ENCODE measurements at regions not wholly inside any gene's neighbourhood (a gene's known extent, or its start where the extent isn't known, plus 50 kb on each side); places are given as distances from the start of the nearest gene placed in this dataset.
"Not testable (repeated sequence)": the region's sequence is repeated elsewhere in the genome, so short reads cannot be mapped to it uniquely, and the experiment has no call there.

GRCh38 chr4:18602610-18603009 is 581.1 kb upstream of the LCORL start:
- not testable (repeated sequence) for TF ChIP-seq CTCF (IDR thresholded peaks at IDR 0.05); ZBTB33 (IDR thresholded peaks at IDR 0.05; ENCODE audit: borderline replicate concordance, low read depth); REST (IDR thresholded peaks at IDR 0.05; ENCODE audit: low read depth, low read length); TEAD4 (IDR thresholded peaks at IDR 0.05; ENCODE audit: borderline replicate concordance, insufficient read depth); RAD21 (IDR thresholded peaks at IDR 0.05; ENCODE audit: low read length); EP300 (IDR thresholded peaks at IDR 0.05; ENCODE audit: borderline replicate concordance in 1 of 2, low read depth in 1 of 2, low read length in 1 of 2); NFIC (IDR thresholded peaks at IDR 0.05; ENCODE audit: borderline replicate concordance); EZH2phosphoT487 (IDR thresholded peaks at IDR 0.05; ENCODE audit: borderline replicate concordance, low read depth); GABPA (IDR thresholded peaks at IDR 0.05; ENCODE audit: low read depth); FOXM1 (IDR thresholded peaks at IDR 0.05; ENCODE audit: low read depth); YY1 (IDR thresholded peaks at IDR 0.05; ENCODE audit: low read depth); RXRA (IDR thresholded peaks at IDR 0.05; ENCODE audit: borderline replicate concordance, low read depth); TAF1 (IDR thresholded peaks at IDR 0.05; ENCODE audit: borderline replicate concordance, low read depth, low read length)

All from SK-N-SH (cell line).